Urothelium cell line (cell line): ENCODE measurements at regions not wholly inside any gene's neighbourhood (a gene's known extent, or its start where the extent isn't known, plus 50 kb on each side); places are given as distances from the start of the nearest gene placed in this dataset.

ENCODE experiments used
- DNase-seq: peaks from one replicate; pipeline ENCODE4 v3.0.0; 2011; ENCODE audit warnings: low spot score, mixed read lengths
- FAIRE-seq: peaks from 2 replicates; lab custom pipeline; 2011; peaks lifted over from hg19 to GRCh38; lab: Jason Lieb, UNC

DNA sequence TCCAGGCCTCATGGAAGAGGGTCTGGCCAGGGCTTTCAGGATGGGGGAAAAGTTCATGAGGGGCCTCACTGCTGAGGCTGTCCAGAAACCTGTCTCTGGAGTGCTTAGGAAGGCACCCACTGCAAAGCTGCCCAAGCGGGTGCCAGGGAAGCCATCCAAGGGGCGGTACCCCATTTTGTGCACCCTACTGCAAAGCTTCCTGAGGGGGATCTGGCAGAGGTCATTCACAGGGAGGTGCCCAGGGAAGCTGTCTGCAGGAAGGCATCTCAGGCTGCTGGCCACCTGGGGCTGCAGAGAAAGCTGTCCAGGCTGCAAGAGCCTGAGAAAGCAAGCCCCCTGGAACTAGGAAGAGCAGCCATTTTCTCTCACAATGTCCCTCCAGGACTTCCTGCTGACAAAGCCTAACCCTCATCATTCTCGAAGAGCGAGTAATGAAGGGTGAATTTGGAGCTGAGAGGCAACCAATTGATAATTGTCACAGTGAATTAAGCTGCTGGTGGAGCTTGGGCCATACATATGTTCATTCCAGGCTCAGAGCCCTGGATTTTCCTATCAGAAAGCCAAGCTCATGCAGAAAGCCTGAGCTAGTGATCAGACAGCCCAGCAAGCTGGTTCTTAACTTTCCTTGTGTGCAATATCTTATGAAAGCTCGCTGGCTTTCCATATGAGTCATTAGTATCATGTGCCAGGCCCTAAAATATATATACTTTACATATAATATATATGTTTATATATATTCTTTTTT lies 62.2 kb upstream of the SLC22A16 start:
- DNase-seq (no peak), FAIRE-seq (no peak)

DNA sequence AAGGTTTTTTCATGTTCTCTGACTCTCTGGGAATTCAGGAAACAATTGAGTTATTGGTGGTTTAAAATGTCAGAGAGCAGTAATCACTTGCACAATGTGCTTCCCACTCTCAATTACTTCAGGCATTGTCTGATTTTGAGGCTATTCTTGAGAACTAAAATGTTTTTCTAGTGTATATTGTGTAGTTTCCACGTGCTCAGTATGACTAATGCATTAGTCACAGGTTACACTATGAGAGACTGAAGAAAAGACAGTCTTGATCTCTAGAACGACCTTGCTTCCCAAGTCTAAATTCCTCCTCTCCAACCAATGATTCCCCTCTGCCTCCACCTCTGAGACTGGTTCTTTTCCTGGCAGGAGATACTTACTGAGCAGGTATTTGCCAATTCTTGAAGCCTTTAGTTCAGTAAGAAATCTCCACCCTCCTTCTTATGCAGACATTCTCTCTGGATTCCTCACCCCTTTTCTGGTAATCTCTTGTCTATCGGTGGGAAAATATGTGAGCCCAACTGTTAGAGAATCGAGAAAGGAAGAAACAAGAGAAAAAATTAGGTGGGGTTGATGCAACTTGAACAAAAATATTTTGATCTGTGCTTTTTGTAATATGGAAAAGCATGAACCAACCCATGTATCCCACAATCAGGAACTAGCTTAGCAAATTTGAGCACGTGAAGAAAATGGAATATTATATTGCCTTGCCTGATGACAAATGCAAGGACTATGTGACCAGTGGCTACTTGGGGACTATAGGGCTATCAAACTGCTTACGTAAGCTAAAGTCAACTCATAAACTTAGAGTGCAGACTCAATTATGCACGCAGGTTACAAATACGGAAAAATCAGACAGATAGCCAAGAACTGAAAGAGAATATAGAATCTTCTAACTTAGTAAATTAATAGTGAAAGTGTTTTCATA lies 61.1 kb upstream of the SLC22A16 start:
- peak; percentile 59 for DNase-seq

DNA sequence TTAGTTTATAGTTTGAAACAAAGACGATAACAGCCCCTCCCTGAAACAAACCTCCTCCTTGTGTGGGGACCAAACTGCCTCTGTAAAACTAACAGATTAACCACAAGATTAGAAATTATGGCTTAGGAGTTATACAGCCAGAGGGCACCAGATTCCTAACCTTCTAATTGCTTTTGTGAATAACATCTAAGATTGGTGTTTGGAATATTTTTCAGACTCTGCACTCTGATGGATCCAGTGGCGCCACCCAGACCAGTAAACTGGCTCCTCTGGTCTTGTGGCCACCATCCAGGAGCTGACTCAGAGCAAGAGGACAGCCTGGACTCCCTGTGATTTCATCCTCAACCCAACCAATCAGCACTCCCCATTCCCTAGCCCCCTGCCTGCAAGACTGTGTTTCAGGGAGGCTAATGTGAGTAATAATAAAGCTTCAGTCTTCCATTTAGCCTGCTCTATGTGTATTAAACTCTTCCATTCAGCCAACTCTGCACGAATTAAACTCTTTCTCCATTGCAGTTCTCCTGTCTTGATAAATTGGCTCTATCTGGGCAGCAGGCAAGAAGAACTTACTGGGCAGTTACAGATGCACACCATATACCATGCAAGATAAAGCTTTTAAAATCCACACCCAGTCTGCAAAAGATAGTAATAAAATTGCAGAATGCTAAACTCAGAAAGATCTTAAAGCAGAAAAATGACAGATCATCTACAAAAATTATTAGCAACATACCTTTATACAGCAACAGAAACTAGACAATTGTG lies 58.5 kb upstream of the SLC22A16 start:
- no peak for FAIRE-seq
- no peak for DNase-seq

More for the DNA sequence above, 61.1 kb upstream of the SLC22A16 start:
- FAIRE-seq = no peak

DNA sequence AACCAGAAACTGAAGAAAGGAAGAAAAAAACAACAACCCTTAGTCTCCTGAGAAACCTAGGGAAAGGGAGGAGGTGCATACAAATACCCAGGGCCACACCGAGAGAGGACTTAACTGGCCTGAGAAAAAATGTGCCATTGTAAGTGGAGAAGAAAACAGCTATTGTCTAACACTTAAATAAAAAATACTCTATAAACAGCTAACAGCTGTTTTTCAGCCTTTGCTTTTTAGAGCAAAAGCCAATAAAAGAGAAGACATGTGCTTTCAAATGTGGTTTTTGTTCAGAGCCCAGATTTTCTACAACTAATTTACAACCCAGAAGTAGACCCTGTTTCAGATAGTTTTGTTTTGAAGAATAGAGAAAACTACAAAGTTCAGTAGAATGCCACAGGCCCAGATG lies 56.0 kb upstream of the SLC22A16 start:
- DNase-seq = no peak
- no peak for FAIRE-seq

DNA sequence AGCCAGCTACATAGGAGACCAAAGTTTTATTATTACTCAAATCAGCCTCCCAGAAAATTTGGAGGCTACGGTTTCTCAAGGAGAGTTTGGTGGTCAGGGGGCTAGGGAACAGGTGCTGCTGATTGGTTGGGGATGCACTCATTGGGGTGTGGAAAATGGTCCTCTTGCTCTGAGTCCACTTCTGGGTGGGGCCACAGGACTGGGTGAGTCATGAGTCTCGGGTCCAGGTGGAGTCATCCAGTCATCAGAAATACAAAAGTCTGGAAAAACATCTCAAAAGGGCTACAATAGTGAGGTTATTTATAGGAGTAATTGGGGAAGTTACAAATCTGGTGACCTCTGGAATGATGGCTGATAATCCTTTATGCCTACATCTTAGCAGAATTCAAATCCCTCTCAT lies 54.3 kb upstream of the SLC22A16 start:
- DNase-seq = no peak
- no peak for FAIRE-seq

DNA sequence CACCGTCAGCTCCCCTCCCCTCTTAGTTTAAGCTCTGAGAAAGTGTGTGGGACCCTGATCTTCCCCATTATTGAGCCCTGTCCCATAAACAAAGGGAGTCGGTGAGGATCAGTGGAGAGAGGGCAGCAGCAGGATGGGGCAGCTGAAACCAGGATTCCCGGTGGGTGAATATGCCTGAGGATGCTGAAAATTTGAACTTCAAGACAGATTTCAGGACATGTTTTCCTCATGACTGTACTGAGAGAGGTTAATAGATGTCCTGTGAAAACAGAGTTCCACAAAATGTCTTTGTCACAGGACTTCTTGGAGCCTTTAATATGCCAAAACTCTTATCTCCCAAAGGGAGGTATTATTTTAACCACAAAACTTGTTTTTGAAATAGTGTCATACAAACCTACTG lies 53.5 kb upstream of the SLC22A16 start:
- FAIRE-seq (no peak), DNase-seq (no peak)

DNA sequence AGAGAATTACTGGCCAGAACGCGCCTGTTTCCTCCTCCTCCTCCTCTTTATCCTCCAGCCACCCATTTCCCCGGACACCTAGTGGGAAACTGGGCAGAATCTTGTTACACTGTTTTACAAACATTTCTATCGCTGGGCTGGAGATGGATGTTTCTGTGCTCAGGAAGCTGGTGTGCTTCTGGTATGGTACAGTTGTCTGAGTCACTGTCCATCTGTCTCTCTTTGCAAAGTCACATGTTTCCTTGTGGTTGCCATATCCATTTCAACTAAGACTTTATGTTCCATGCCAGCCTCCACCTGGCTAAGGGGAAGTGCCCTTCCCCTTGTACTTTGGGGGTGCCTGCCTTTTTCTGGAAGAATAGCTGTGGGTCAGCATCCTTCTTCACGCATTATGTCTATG lies 52.9 kb upstream of the SLC22A16 start:
- FAIRE-seq = no peak
- DNase-seq = peak; percentile 35

DNA sequence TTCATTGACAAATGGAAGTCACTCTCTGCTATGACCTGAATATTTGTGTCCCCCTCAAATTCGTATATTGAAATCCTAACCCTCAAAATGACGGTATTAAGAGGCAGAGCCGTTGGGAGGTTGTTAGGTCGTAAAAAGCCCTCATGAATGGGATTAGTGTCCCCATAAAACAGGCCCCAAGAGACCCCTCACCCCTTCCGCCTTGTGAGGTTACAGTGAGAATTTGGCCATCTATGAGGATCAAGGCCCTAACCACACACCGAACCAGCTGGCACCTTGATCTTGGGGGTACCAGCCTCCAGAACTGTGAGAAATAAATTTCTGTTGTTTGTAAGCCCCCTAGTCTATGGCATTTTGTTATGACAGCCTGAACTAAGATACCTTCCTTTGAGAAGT lies 52.5 kb upstream of the SLC22A16 start:
- DNase-seq (no peak), FAIRE-seq (no peak)

DNA sequence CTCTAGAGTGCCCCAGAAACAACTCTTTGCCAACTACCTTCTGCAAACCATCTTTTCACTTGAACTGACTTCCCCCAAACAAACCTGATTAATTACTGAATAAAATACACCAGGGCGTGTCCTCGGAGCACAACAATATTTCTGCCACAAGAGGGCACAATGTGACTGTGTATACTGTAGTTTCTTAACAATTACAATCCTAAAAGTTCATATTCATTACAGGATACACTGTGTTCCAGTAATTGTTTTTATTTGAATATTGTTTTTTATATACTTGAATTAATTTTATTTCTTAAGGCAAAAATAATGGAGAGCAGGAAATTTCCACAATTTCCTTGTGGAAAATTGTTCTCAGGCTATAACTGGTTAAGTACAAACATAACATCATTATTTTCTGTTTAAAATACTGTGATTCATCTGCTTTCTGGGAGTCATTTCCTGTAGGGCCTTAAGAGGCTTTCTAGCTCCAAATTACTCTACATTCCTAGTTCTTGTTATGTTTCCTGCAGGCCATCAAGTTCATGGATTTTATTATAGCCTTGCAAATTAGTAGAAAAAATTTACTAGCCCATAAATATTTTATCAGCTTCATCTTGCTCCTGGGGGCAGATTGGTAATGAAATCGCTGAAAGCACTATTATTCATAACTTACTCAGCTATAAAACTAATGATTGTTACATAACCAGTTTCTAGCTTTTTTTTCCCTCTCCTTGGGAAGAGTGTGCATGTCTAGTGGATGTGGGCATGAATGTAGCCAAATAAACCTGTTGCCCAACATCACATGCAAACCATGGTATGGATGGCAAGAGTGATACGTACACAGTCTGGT lies 51.9 kb upstream of the SLC22A16 start:
- DNase-seq (peak; percentile 33), FAIRE-seq (no peak)

DNA sequence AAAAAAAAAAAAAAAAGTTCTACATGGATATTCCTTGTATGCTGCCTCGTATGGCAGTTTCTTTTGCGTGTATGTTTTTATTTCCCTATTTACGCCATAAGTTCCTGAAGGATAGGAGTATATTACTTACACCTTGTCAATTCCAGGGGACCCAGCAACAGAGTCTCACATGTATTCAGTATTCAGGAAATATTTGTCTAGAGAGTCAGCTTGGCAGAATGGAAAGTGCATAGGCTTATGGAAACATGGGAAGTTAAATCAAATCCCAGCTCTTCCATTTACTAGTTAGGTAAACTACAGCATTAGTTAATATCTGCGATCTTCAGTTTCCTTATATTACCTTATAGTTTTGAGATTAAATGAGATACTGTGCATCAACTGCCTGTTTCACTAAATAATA lies 51.1 kb upstream of the SLC22A16 start:
- no peak for FAIRE-seq
- no peak for DNase-seq

DNA sequence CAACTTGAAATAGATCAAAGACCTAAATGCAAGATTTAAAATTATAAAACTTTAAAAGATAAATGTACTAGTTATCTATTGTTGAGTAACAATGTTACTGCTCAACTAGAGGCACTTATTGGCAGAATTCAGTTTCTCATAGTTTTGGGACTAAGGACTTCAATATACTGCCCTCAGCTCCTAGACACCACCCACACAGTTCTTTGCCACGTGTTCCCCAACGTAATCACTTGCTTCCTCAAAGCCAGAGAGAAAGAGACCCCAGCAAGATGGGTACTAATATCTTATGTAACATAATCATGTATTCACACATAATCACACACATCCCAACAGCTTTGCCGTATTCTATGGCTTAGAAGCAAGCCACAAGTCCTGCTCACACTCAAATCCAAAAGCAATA lies 50.3 kb upstream of the SLC22A16 start:
- FAIRE-seq (no peak), DNase-seq (no peak)
